OCI-LY7 (cell line): ENCODE measurements at regions not wholly inside any gene's neighbourhood (a gene's known extent, or its start where the extent isn't known, plus 50 kb on each side); places are given as distances from the start of the nearest gene placed in this dataset.

Experiments used
- BruUV-seq: library from RNA; stranded (reverse); fragments of 400-500 nt; replicated peaks from 2 replicates; lab custom pipeline; 2021; lab: Mats Ljungman, UMichigan
- CTCF ChIA-PET: fragments of 300-600 bp; sonication (Branson Sonifier 250); formaldehyde crosslinking; loops from one replicate; lab custom pipeline; 2022; ENCODE audit warnings: antibody characterized with exemption; ENCODE audit not compliant: unreplicated experiment; lab: Charles Lee
- POLR2A ChIA-PET: fragments of 300-600 bp; sonication (Branson Sonifier 250); formaldehyde crosslinking; loops from one replicate; lab custom pipeline; 2022; ENCODE audit warnings: antibody characterized with exemption; lab: Charles Lee
- DNase-seq: peaks from one replicate; pipeline ENCODE4 v3.0.0-alpha.2; 2015; ENCODE audit warnings: low spot score
- H2AFZ ChIP-seq: fragments of 200-600 bp; sonication (generic), shearing (Covaris generic); 2 replicates; pipeline ENCODE4 v1.6.1; 2014; ENCODE audit warnings: mild to moderate bottlenecking, antibody characterized with exemption, low read length, moderate library complexity
- H3K27ac ChIP-seq: fragments of 200-600 bp; sonication (generic); 2 replicates; pipeline ENCODE4 v1.5.1; 2014; ENCODE audit warnings: mixed run types, low read depth, mild to moderate bottlenecking, moderate library complexity, low read length, inconsistent platforms; ENCODE audit not compliant: poor library complexity, severe bottlenecking
- H3K36me3 ChIP-seq: fragments of 200-600 bp; sonication (generic); 2 replicates; pipeline ENCODE4 v1.6.1; 2014; ENCODE audit warnings: mild to moderate bottlenecking, antibody characterized with exemption, low read length, moderate library complexity, mixed read lengths; ENCODE audit not compliant: insufficient read depth
- H3K4me1 ChIP-seq: fragments of 200-600 bp; sonication (generic); 2 replicates; pipeline ENCODE4 v1.5.1; 2014; ENCODE audit warnings: mild to moderate bottlenecking, low read length; ENCODE audit not compliant: insufficient read depth, poor library complexity, severe bottlenecking
- H3K4me2 ChIP-seq: fragments of 200-600 bp; sonication (generic); 2 replicates; pipeline ENCODE4 v1.6.1; 2014; ENCODE audit warnings: mild to moderate bottlenecking, low read length
- H3K4me3 ChIP-seq: fragments of 200-600 bp; sonication (generic); 2 replicates; pipeline ENCODE4 v1.5.1; 2014; ENCODE audit warnings: mild to moderate bottlenecking, low read depth, low read length; ENCODE audit not compliant: poor library complexity, severe bottlenecking
- H3K79me2 ChIP-seq: fragments of 200-600 bp; sonication (generic); 2 replicates; pipeline ENCODE4 v1.6.1; 2016; ENCODE audit warnings: low read depth, mild to moderate bottlenecking, low read length, moderate library complexity, mixed read lengths; ENCODE audit not compliant: insufficient read depth
- H3K9me2 ChIP-seq: fragments of 200-600 bp; sonication (generic); 2 replicates; pipeline ENCODE4 v1.6.1; 2016; ENCODE audit warnings: mild to moderate bottlenecking, low read length, mixed read lengths; ENCODE audit not compliant: insufficient read depth
- H3K9me3 ChIP-seq: fragments of 200-600 bp; sonication (generic); 2 replicates; pipeline ENCODE4 v1.6.1; 2014; ENCODE audit warnings: mild to moderate bottlenecking, mixed run types, low read length, mixed read lengths
- H4K20me1 ChIP-seq: fragments of 200-600 bp; sonication (generic); 2 replicates; pipeline ENCODE4 v1.6.1; 2014; ENCODE audit warnings: mild to moderate bottlenecking, antibody characterized with exemption, low read length, moderate library complexity, mixed read lengths; ENCODE audit not compliant: insufficient read depth
- CTCF ChIP-seq: fragments of 200-600 bp; sonication (generic); conservative IDR thresholded peaks from 2 replicates; pipeline ENCODE4 v1.5.1; 2014; ENCODE audit warnings: mild to moderate bottlenecking, antibody characterized with exemption, low read length, moderate library complexity, mixed read lengths
- EZH2phosphoT487 ChIP-seq: fragments of 200-600 bp; sonication (generic); IDR thresholded peaks from 2 replicates; pipeline ENCODE4 v1.6.1; 2018; ENCODE audit warnings: low read depth, borderline replicate concordance, mild to moderate bottlenecking, mixed run types, antibody characterized with exemption, low read length, moderate library complexity, mixed read lengths
- intact Hi-C: fragments of 100-400 bp; cut with micrococcal nuclease; formaldehyde crosslinking; loops from one replicate; pipeline ENCODE4 v1.10.0; 2022; ENCODE audit not compliant: unreplicated experiment

GRCh38 chr11:97607291-97608000 is 1217.6 kb downstream of the JRKL start:
- intact Hi-C loops, result no loop called here
- no peak for TF ChIP-seq CTCF
- TF ChIP-seq EZH2phosphoT487, result no peak
- ChIA-PET POLR2A (no interaction called here), CTCF (no interaction called here)
- no peak overlapping the region for H2AFZ ChIP-seq
- no peak overlapping the region for H3K4me3 ChIP-seq
- H3K79me2 ChIP-seq, result no peaks in the 10 kb centered on the region
- no peaks in the 10 kb centered on the region for H3K9me2 ChIP-seq
- BruUV-seq, result no TSS peak
- no peaks in the 10 kb centered on the region for H3K4me1 ChIP-seq
- DNase-seq, result no peak
- no peak overlapping the region for H3K27ac ChIP-seq
- H4K20me1 ChIP-seq, result no peaks in the 10 kb centered on the region
- no peaks in the 10 kb centered on the region for H3K9me3 ChIP-seq
- no peaks in the 10 kb centered on the region for H3K36me3 ChIP-seq
- H3K4me2 ChIP-seq, result no peak overlapping the region

DNA sequence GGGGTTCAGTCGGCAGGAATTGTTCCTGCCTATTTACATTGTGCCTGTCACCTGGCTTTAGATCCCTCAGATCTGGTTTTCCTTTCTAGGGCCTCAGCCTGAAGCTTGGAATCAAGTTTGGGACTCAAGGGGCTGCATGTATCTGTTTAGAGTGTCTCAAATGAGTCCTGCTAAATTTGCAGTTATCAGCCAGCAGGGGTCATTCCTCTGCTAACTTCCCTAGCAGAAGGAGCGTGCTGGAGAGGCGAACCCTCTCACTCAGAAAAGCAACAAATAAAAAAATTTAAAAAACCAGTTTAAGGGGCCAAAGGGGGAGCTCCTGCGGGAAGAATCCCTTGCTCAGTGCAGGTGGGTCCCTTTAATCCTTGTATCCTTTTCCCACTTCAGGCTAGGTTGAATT is 1220.2 kb downstream of the JRKL start:
- Histone ChIP-seq H3K27ac (no peak overlapping the region), H3K4me1 (no peaks in the 10 kb centered on the region), H4K20me1 (no peaks in the 10 kb centered on the region), H2AFZ (no peak overlapping the region), H3K9me2 (no peaks in the 10 kb centered on the region), H3K9me3 (no peaks in the 10 kb centered on the region), H3K36me3 (no peaks in the 10 kb centered on the region), H3K4me2 (no peak overlapping the region), H3K79me2 (no peaks in the 10 kb centered on the region), H3K4me3 (no peak overlapping the region)
- ChIA-PET CTCF (no interaction called here), POLR2A (no interaction called here)
- no peak for TF ChIP-seq CTCF
- TF ChIP-seq EZH2phosphoT487, result no peak
- no TSS peak for BruUV-seq
- intact Hi-C loops, result no loop called here
- DNase-seq, result no peak

GRCh38 chr11:97610854-97611253 is 1221.0 kb downstream of the JRKL start:
- no peak overlapping the region for H3K4me2 ChIP-seq
- no peaks in the 10 kb centered on the region for H3K9me2 ChIP-seq
- no peak for DNase-seq
- H3K36me3 ChIP-seq, result no peaks in the 10 kb centered on the region
- H3K79me2 ChIP-seq, result no peaks in the 10 kb centered on the region
- no peaks in the 10 kb centered on the region for H3K4me1 ChIP-seq
- H3K4me3 ChIP-seq, result no peak overlapping the region
- intact Hi-C loops, result no loop called here
- H3K9me3 ChIP-seq, result no peaks in the 10 kb centered on the region
- ChIA-PET CTCF (no interaction called here), POLR2A (no interaction called here)
- no peaks in the 10 kb centered on the region for H4K20me1 ChIP-seq
- BruUV-seq, result no TSS peak
- H3K27ac ChIP-seq, result no peak overlapping the region
- TF ChIP-seq EZH2phosphoT487, result no peak
- no peak for TF ChIP-seq CTCF
- H2AFZ ChIP-seq, result no peak overlapping the region
